ENCODE measurements at regions not wholly inside any gene's neighbourhood (a gene's known extent, or its start where the extent isn't known, plus 50 kb on each side); places are given as distances from the start of the nearest gene placed in this dataset.
"Not testable (repeated sequence)": the region's sequence is repeated elsewhere in the genome, so short reads cannot be mapped to it uniquely, and the experiment has no call there.

GRCh38 chr1:60949154-60949825 is 133.1 kb upstream of the NFIA start:
- DNase-seq (ENCODE audit: low spot score) = no peak

GRCh38 chr1:60948486-60948885 is 133.9 kb upstream of the NFIA start:
- DNase-seq (ENCODE audit: low spot score) = no peak

GRCh38 chr1:60947367-60947766 is 135.0 kb upstream of the NFIA start:
- no peak for DNase-seq (ENCODE audit: low spot score)

- DNase-seq (ENCODE audit: low spot score) = no peak
These were observed 139.3 kb upstream of the NFIA start for GRCh38 chr1:60942896-60943638.

- DNase-seq (ENCODE audit: low spot score) = no peak
These were observed 140.1 kb upstream of the NFIA start for GRCh38 chr1:60942291-60942690.

- not testable (repeated sequence) for DNase-seq (ENCODE audit: low spot score)
These were observed 141.7 kb upstream of the NFIA start for GRCh38 chr1:60940685-60941084.

- DNase-seq (ENCODE audit: low spot score) = no peak
These were observed 144.6 kb upstream of the NFIA start for GRCh38 chr1:60937720-60938119.

- DNase-seq (ENCODE audit: low spot score) = no peak
These were observed 145.6 kb upstream of the NFIA start for GRCh38 chr1:60936591-60937342.

GRCh38 chr1:60936163-60936562 is 146.2 kb upstream of the NFIA start:
- DNase-seq (ENCODE audit: low spot score) = no peak

GRCh38 chr1:60935599-60936110 is 146.7 kb upstream of the NFIA start:
- no peak for DNase-seq (ENCODE audit: low spot score)

- DNase-seq (ENCODE audit: low spot score) = no peak
These were observed 152.2 kb upstream of the NFIA start for GRCh38 chr1:60930130-60930529.

GRCh38 chr1:60924964-60925798 is 157.2 kb upstream of the NFIA start:
- DNase-seq (ENCODE audit: low spot score) = no peak

- no peak for DNase-seq (ENCODE audit: low spot score)
These were observed 158.2 kb upstream of the NFIA start for GRCh38 chr1:60924165-60924564.

GRCh38 chr1:60923389-60924087 is 158.8 kb upstream of the NFIA start:
- DNase-seq (ENCODE audit: low spot score) = no peak

GRCh38 chr1:60922304-60922703 is 160.1 kb upstream of the NFIA start:
- no peak for DNase-seq (ENCODE audit: low spot score)

- DNase-seq (ENCODE audit: low spot score) = no peak
These were observed 161.2 kb upstream of the NFIA start for GRCh38 chr1:60921175-60921574.

- no peak for DNase-seq (ENCODE audit: low spot score)
These were observed 161.8 kb upstream of the NFIA start for GRCh38 chr1:60920561-60920960.

GRCh38 chr1:60918867-60919266 is 163.5 kb upstream of the NFIA start:
- no peak for DNase-seq (ENCODE audit: low spot score)

GRCh38 chr1:60916906-60917305 is 165.5 kb upstream of the NFIA start:
- DNase-seq (ENCODE audit: low spot score) = no peak

GRCh38 chr1:60916199-60916598 is 166.2 kb upstream of the NFIA start:
- DNase-seq (ENCODE audit: low spot score) = no peak

- no peak for DNase-seq (ENCODE audit: low spot score)
These were observed 166.9 kb upstream of the NFIA start for GRCh38 chr1:60915441-60915840.

All from GM03348 (cell line).